SH-SY5Y (cell line): ENCODE measurements at regions not wholly inside any gene's neighbourhood (a gene's known extent, or its start where the extent isn't known, plus 50 kb on each side); places are given as distances from the start of the nearest gene placed in this dataset.

Experiments
- GATA2 ChIP-seq: IDR thresholded peaks from 2 replicates; pipeline ENCODE4 v1.6.1; 2011; ENCODE audit warnings: mild to moderate bottlenecking, low read depth, low read length
- GATA3 ChIP-seq: IDR thresholded peaks from 2 replicates; pipeline ENCODE4 v1.6.1; 2011; ENCODE audit warnings: low read depth, mild to moderate bottlenecking, low read length, moderate library complexity

DNA sequence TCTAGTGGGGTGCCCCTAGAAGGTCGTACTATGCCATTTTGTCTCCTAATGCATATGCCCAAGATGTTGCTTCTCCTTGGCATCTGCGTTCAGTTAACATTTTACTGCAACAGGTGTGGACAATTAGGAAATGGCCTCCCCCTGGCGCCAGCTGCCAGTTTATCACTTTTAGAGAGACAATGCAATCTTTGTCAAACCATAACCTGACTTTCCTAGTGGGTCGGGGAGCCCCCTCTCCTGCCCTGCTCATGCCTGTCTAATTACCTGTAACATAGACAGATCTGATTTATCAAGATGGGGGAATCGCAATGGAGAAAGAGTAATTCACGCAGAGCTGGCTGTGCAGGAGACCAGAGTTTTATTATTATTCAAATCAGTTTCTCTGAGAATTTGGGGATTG lies 353.7 kb upstream of the SGO1 start:
- TF ChIP-seq GATA2, result no peak
- TF ChIP-seq GATA3, result no peak
